ENCODE measurements at regions not wholly inside any gene's neighbourhood (a gene's known extent, or its start where the extent isn't known, plus 50 kb on each side); places are given as distances from the start of the nearest gene placed in this dataset.
"Not testable (repeated sequence)": the region's sequence is repeated elsewhere in the genome, so short reads cannot be mapped to it uniquely, and the experiment has no call there.

DNA sequence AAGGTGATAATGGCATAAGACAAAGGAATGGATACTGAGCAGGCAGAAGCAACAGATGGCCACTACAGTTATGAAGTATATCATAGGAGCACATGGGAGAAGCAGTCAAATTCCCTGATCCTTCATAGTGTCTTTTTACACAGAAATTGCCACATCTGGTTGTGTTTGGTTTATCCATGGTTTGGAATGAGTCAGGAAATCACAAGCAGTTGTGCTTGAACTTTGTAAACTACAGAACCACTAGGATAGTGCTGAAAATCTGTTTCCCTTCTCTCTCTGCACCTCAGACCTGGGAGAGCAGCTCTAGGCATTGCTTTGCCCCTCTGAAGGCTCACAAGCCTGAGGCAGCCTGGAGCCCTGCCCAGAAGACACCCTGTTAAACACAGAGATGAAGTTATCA is 134.0 kb downstream of the DMRT2 start:
- H3F3A ChIP-seq (replicated peaks; ENCODE audit: insufficient read depth) = no peaks in the 10 kb centered on the region
- H2AFZ ChIP-seq (ENCODE audit: low read depth) = no peak overlapping the region
- TF ChIP-seq RXRA (IDR thresholded peaks at IDR 0.05; ENCODE audit: borderline replicate concordance, low read depth) = no peak
- TF ChIP-seq, protein P1, sequence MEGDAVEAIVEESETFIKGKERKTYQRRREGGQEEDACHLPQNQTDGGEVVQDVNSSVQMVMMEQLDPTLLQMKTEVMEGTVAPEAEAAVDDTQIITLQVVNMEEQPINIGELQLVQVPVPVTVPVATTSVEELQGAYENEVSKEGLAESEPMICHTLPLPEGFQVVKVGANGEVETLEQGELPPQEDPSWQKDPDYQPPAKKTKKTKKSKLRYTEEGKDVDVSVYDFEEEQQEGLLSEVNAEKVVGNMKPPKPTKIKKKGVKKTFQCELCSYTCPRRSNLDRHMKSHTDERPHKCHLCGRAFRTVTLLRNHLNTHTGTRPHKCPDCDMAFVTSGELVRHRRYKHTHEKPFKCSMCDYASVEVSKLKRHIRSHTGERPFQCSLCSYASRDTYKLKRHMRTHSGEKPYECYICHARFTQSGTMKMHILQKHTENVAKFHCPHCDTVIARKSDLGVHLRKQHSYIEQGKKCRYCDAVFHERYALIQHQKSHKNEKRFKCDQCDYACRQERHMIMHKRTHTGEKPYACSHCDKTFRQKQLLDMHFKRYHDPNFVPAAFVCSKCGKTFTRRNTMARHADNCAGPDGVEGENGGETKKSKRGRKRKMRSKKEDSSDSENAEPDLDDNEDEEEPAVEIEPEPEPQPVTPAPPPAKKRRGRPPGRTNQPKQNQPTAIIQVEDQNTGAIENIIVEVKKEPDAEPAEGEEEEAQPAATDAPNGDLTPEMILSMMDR (IDR thresholded peaks at IDR 0.05) = no peak
- no peak for TF ChIP-seq TAF1 (IDR thresholded peaks at IDR 0.05; ENCODE audit: borderline replicate concordance, low read depth, low read length)
- TF ChIP-seq SMC3 (IDR thresholded peaks at IDR 0.05; ENCODE audit: low read depth, low read length) = no peak
- no peaks in the 10 kb centered on the region for H3K9me2 ChIP-seq
- no peaks in the 10 kb centered on the region for H3K36me3 ChIP-seq (replicated peaks in 1 of 2; ENCODE audit: control insufficient read depth in 1 of 2, insufficient read depth in 2 of 2, low read length in 1 of 2)
- H3K4me2 ChIP-seq = no peak overlapping the region
- no peak overlapping the region for H3K9ac ChIP-seq
- no peaks in the 10 kb centered on the region for H3K79me2 ChIP-seq (ENCODE audit: insufficient read depth)
- no peak overlapping the region for H3K27ac ChIP-seq (ENCODE audit: low read depth in 2 of 2, low read length in 1 of 2)
- no peaks in the 10 kb centered on the region for H3K4me1 ChIP-seq (ENCODE audit: control insufficient read depth in 1 of 2, insufficient read depth in 2 of 2, low read depth in 1 of 2, low read length in 1 of 2)
- CTCF ChIA-PET = no interaction called here
- no peak for DNase-seq
- H3K9me3 ChIP-seq = no peaks in the 10 kb centered on the region
- no peaks in the 10 kb centered on the region for H3K27me3 ChIP-seq (ENCODE audit: insufficient read depth)
- H4K20me1 ChIP-seq (ENCODE audit: insufficient read depth) = no peaks in the 10 kb centered on the region
- POLR2A ChIA-PET = no interaction called here
- H3K4me3 ChIP-seq (ENCODE audit: low read depth in 2 of 2, low read length in 1 of 2) = no peak overlapping the region

DNA sequence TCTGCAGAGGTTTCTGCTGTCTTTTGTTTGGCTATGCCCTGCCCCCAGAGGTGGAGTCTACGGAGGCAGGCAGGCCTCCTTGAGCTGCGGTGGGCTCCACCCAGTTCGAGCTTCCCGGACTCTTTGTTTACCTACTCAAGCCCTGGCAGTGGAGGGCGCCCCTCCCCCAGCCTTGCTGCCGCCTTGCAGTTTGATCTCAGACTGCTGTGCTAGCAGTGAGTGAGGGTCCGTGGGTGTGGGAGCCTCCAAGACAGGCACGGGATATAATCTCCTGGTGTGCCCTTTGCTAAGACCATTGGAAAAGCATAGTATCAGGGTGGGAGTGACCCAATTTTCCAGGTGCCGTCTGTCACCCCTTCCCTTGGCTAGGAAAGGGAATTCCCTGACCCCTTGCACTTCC is 137.0 kb downstream of the DMRT2 start:
- H3K27me3 ChIP-seq (ENCODE audit: insufficient read depth); H3K9me2 ChIP-seq; H3K27ac ChIP-seq (ENCODE audit: low read depth in 2 of 2, low read length in 1 of 2); H3K9me3 ChIP-seq; H3K4me3 ChIP-seq (ENCODE audit: low read depth in 2 of 2, low read length in 1 of 2); H3K79me2 ChIP-seq (ENCODE audit: insufficient read depth); CTCF ChIA-PET; H3K4me2 ChIP-seq; POLR2A ChIA-PET; H3K36me3 ChIP-seq (replicated peaks in 1 of 2; ENCODE audit: control insufficient read depth in 1 of 2, insufficient read depth in 2 of 2, low read length in 1 of 2); DNase-seq; H3K9ac ChIP-seq; H2AFZ ChIP-seq (ENCODE audit: low read depth); H4K20me1 ChIP-seq (ENCODE audit: insufficient read depth); H3F3A ChIP-seq (replicated peaks; ENCODE audit: insufficient read depth); H3K4me1 ChIP-seq (ENCODE audit: control insufficient read depth in 1 of 2, insufficient read depth in 2 of 2, low read depth in 1 of 2, low read length in 1 of 2): not testable (repeated sequence)
- 7% methylated on average over 6 of the region's 9 CpGs for WGBS (ENCODE audit: low lambda C conversion rate)

DNA sequence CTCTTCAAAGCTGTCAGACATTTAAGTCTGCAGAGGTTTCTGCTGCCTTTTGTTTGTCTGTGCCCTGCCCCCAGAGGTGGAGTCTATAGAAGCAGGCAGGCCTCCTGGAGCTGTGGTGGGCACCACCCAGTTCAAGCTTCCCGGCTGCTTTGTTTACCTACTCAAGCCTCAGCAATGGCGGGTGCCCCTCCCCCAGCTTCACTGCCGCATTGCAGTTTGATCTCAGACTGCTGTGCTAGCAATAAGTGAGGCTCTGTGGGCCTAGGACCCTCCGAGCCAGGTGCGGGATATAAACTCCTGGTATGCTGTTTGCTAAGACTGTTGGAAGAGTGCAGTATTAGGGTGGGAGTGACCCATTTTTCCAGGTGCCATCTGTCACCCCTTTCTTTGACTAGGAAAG is 145.5 kb downstream of the DMRT2 start:
- H3F3A ChIP-seq (replicated peaks; ENCODE audit: insufficient read depth); H3K9ac ChIP-seq; H4K20me1 ChIP-seq (ENCODE audit: insufficient read depth); H3K9me2 ChIP-seq; H3K4me2 ChIP-seq; H3K27me3 ChIP-seq (ENCODE audit: insufficient read depth); CTCF ChIA-PET; POLR2A ChIA-PET; H3K4me1 ChIP-seq (ENCODE audit: control insufficient read depth in 1 of 2, insufficient read depth in 2 of 2, low read depth in 1 of 2, low read length in 1 of 2); H3K79me2 ChIP-seq (ENCODE audit: insufficient read depth); DNase-seq; H2AFZ ChIP-seq (ENCODE audit: low read depth); H3K36me3 ChIP-seq (replicated peaks in 1 of 2; ENCODE audit: control insufficient read depth in 1 of 2, insufficient read depth in 2 of 2, low read length in 1 of 2); H3K4me3 ChIP-seq (ENCODE audit: low read depth in 2 of 2, low read length in 1 of 2); H3K27ac ChIP-seq (ENCODE audit: low read depth in 2 of 2, low read length in 1 of 2); H3K9me3 ChIP-seq: not testable (repeated sequence)
- 25% methylated on average over 2 of the region's 5 CpGs for whole genome bisulfite sequencing (ENCODE audit: low lambda C conversion rate)

DNA sequence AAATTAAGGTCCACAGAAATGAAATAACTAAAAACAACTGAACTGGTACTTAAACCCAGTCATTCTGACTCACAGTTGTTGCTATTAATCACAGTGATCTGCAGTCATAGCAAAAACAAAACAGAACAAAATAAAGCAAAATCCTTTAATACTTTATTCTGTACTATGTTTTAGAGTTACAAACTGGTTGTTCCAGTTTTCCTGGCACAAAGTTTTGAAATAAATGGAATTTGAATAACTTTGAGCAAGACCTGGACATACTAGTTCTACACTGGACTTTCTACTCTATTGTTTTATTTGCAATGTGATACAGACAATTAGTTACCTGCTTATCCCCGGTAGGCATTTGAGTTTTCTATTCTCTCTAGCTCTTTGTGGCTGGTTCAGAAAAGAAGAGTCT is 147.9 kb downstream of the DMRT2 start:
- no peak overlapping the region for H3K4me3 ChIP-seq (ENCODE audit: low read depth in 2 of 2, low read length in 1 of 2)
- ChIA-PET CTCF (no interaction called here), POLR2A (no interaction called here)
- H3K9me3 ChIP-seq = no peaks in the 10 kb centered on the region
- TF ChIP-seq SMC3 (IDR thresholded peaks at IDR 0.05; ENCODE audit: low read depth, low read length) = no peak
- TF ChIP-seq RCOR1 (IDR thresholded peaks at IDR 0.05; ENCODE audit: low read length) = no peak
- TF ChIP-seq FOXM1 (IDR thresholded peaks at IDR 0.05; ENCODE audit: low read depth) = no peak
- TF ChIP-seq POLR2AphosphoS5 (IDR thresholded peaks at IDR 0.05; ENCODE audit: low read depth, low read length) = no peak
- no peak for TF ChIP-seq EZH2phosphoT487 (IDR thresholded peaks at IDR 0.05; ENCODE audit: borderline replicate concordance, low read depth)
- TF ChIP-seq, protein P2, sequence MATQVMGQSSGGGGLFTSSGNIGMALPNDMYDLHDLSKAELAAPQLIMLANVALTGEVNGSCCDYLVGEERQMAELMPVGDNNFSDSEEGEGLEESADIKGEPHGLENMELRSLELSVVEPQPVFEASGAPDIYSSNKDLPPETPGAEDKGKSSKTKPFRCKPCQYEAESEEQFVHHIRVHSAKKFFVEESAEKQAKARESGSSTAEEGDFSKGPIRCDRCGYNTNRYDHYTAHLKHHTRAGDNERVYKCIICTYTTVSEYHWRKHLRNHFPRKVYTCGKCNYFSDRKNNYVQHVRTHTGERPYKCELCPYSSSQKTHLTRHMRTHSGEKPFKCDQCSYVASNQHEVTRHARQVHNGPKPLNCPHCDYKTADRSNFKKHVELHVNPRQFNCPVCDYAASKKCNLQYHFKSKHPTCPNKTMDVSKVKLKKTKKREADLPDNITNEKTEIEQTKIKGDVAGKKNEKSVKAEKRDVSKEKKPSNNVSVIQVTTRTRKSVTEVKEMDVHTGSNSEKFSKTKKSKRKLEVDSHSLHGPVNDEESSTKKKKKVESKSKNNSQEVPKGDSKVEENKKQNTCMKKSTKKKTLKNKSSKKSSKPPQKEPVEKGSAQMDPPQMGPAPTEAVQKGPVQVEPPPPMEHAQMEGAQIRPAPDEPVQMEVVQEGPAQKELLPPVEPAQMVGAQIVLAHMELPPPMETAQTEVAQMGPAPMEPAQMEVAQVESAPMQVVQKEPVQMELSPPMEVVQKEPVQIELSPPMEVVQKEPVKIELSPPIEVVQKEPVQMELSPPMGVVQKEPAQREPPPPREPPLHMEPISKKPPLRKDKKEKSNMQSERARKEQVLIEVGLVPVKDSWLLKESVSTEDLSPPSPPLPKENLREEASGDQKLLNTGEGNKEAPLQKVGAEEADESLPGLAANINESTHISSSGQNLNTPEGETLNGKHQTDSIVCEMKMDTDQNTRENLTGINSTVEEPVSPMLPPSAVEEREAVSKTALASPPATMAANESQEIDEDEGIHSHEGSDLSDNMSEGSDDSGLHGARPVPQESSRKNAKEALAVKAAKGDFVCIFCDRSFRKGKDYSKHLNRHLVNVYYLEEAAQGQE (IDR thresholded peaks at IDR 0.05; ENCODE audit: low read depth, low read length) = no peak
- no peak for TF ChIP-seq NFIC (IDR thresholded peaks at IDR 0.05; ENCODE audit: borderline replicate concordance)
- H3K4me1 ChIP-seq (ENCODE audit: control insufficient read depth in 1 of 2, insufficient read depth in 2 of 2, low read depth in 1 of 2, low read length in 1 of 2) = no peaks in the 10 kb centered on the region
- H4K20me1 ChIP-seq (ENCODE audit: insufficient read depth) = no peaks in the 10 kb centered on the region
- 0% methylated on average over 1 of the region's 1 CpG for WGBS (ENCODE audit: low lambda C conversion rate)
- no peak overlapping the region for H3K27ac ChIP-seq (ENCODE audit: low read depth in 2 of 2, low read length in 1 of 2)
- DNase-seq = no peak
- H3K79me2 ChIP-seq (ENCODE audit: insufficient read depth) = no peaks in the 10 kb centered on the region
- no peaks in the 10 kb centered on the region for H3K27me3 ChIP-seq (ENCODE audit: insufficient read depth)
- H3K9ac ChIP-seq = no peak overlapping the region
- no peak overlapping the region for H2AFZ ChIP-seq (ENCODE audit: low read depth)
- H3K4me2 ChIP-seq = no peak overlapping the region
- no peaks in the 10 kb centered on the region for H3K9me2 ChIP-seq
- no peaks in the 10 kb centered on the region for H3K36me3 ChIP-seq (replicated peaks in 1 of 2; ENCODE audit: control insufficient read depth in 1 of 2, insufficient read depth in 2 of 2, low read length in 1 of 2)
- no peaks in the 10 kb centered on the region for H3F3A ChIP-seq (replicated peaks; ENCODE audit: insufficient read depth)
